Chondrocyte (in vitro differentiated cells): ENCODE measurements at regions not wholly inside any gene's neighbourhood (a gene's known extent, or its start where the extent isn't known, plus 50 kb on each side); places are given as distances from the start of the nearest gene placed in this dataset.

Source experiments
- DNase-seq: peaks from one replicate; pipeline ENCODE4 v3.0.0; 2021; ENCODE audit warnings: mixed read lengths, low spot score
- H3K27ac Mint-ChIP-seq: one replicate; pipeline ENCODE4 v1.8.0; 2021; ENCODE audit warnings: mild to moderate bottlenecking, moderate library complexity, mixed read lengths; ENCODE audit not compliant: unreplicated experiment
- H3K27me3 Mint-ChIP-seq: 2 replicates; pipeline ENCODE4 v1.8.0; 2021; ENCODE audit warnings: low read depth, mixed read lengths
- H3K36me3 Mint-ChIP-seq: 2 replicates; pipeline ENCODE4 v1.8.0; 2021; ENCODE audit warnings: low read depth, mixed read lengths
- H3K4me1 Mint-ChIP-seq: 2 replicates; pipeline ENCODE4 v1.8.0; 2021; ENCODE audit warnings: low read depth, mild to moderate bottlenecking, mixed read lengths
- H3K4me3 Mint-ChIP-seq: one replicate; pipeline ENCODE4 v1.8.0; 2021; ENCODE audit warnings: mild to moderate bottlenecking, moderate library complexity, mixed read lengths; ENCODE audit not compliant: unreplicated experiment
- H3K9me3 Mint-ChIP-seq: 2 replicates; pipeline ENCODE4 v1.8.0; 2021; ENCODE audit warnings: low read depth, mixed read lengths
- CTCF ChIP-seq: fragments of 200-600 bp; sonication (generic); IDR thresholded peaks from 2 replicates; pipeline ENCODE4 v1.5.0; 2021; ENCODE audit warnings: antibody characterized with exemption, mild to moderate bottlenecking, moderate library complexity

- no peak overlapping the region for H3K27ac Mint-ChIP-seq
- no peaks in the 10 kb centered on the region for H3K27me3 Mint-ChIP-seq
- no peaks in the 10 kb centered on the region for H3K36me3 Mint-ChIP-seq
- DNase-seq: no peak
- peak; percentile 65 for TF ChIP-seq CTCF
- H3K4me1 Mint-ChIP-seq: no peaks in the 10 kb centered on the region
- H3K9me3 Mint-ChIP-seq: peaks cover 28% of the 10 kb centered on the region
- no peak overlapping the region for H3K4me3 Mint-ChIP-seq
Observed at GRCh38 chrX:145178268-145178667, 69.0 kb upstream of the SPANXN1 start.

DNA sequence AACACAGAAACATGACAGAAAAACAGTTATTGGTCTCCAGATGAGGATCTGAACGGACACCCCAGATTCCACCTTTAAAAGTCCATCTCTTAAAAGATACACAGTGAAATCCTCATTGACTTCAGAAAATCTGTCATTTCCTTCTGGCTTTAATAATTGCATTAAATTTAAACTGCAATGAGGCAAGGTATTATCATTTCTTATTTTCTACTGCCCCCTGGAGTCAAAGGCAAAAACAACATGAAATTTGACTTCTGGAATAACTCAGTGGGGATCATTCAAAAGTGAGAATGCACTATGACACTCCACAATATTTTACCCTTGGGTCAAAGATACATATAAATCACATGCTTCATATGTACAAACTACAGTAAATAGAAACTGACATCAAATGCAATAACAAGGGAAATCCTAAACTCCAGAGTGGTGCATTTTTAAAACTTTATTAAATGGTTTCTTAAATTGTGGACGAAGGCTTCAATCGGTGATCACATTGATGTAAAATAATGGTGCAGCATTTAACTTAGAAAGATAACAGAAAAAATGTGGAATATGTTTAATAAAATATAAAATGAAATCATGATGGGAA lies 56.4 kb upstream of the SPANXN1 start:
- no peaks in the 10 kb centered on the region for H3K36me3 Mint-ChIP-seq
- TF ChIP-seq CTCF: peak; percentile 79
- no peaks in the 10 kb centered on the region for H3K4me1 Mint-ChIP-seq
- no peak overlapping the region for H3K4me3 Mint-ChIP-seq
- no peaks in the 10 kb centered on the region for H3K27me3 Mint-ChIP-seq
- no peak overlapping the region for H3K27ac Mint-ChIP-seq
- DNase-seq: no peak
- peaks cover 3% of the 10 kb centered on the region for H3K9me3 Mint-ChIP-seq
